Mesenchymal stem cell (in vitro differentiated cells and primary cell): ENCODE measurements at regions not wholly inside any gene's neighbourhood (a gene's known extent, or its start where the extent isn't known, plus 50 kb on each side); places are given as distances from the start of the nearest gene placed in this dataset.

ENCODE experiments used
- DNase-seq: peaks from one replicate; pipeline ENCODE4 v3.0.0-alpha.2; 2013
- H2AFZ ChIP-seq: one replicate; pipeline ENCODE4 v1.6.1; 2013; ENCODE audit warnings: low read depth, mild to moderate bottlenecking, control low read depth, inconsistent platforms, low read length, moderate library complexity
- H2AK5ac ChIP-seq: 2 replicates; pipeline ENCODE4 v1.6.1; 2013; ENCODE audit warnings: low read length, moderate library complexity, mild to moderate bottlenecking, inconsistent platforms; ENCODE audit not compliant: severe bottlenecking
- H2BK120ac ChIP-seq: one replicate; pipeline ENCODE4 v1.6.1; 2013; ENCODE audit warnings: low read depth, mild to moderate bottlenecking, inconsistent platforms, low read length, moderate library complexity
- H2BK12ac ChIP-seq, 2 experiments: one replicate each; pipeline ENCODE4 v1.6.1; 2013; ENCODE audit warnings: inconsistent platforms in 2 of 2, low read length in 2 of 2, mild to moderate bottlenecking in 2 of 2, moderate library complexity in 2 of 2, control low read depth in 1 of 2
- H2BK15ac ChIP-seq: one replicate; pipeline ENCODE4 v1.6.1; 2013; ENCODE audit warnings: mild to moderate bottlenecking, low read depth, inconsistent platforms; ENCODE audit not compliant: poor library complexity, severe bottlenecking
- H2BK5ac ChIP-seq: 2 replicates; pipeline ENCODE4 v1.6.1; 2013; ENCODE audit warnings: low read depth, mild to moderate bottlenecking, low read length, control low read depth, inconsistent platforms; ENCODE audit not compliant: poor library complexity, severe bottlenecking
- H3K14ac ChIP-seq, 2 experiments: one replicate each; pipeline ENCODE4 v1.6.1; 2013; ENCODE audit warnings: inconsistent platforms in 2 of 2, low read length in 2 of 2, control low read depth in 1 of 2, mild to moderate bottlenecking in 1 of 2, moderate library complexity in 1 of 2
- H3K18ac ChIP-seq, 2 experiments: one replicate each; pipeline ENCODE4 v1.6.1; 2013; ENCODE audit warnings: inconsistent platforms in 2 of 2, low read length in 2 of 2, control low read depth in 1 of 2, low read depth in 1 of 2, mild to moderate bottlenecking in 1 of 2
- H3K23ac ChIP-seq, 2 experiments: one replicate each; pipeline ENCODE4 v1.6.1; 2013; ENCODE audit warnings: inconsistent platforms in 2 of 2, low read length in 2 of 2, mild to moderate bottlenecking in 2 of 2, moderate library complexity in 2 of 2, control low read depth in 1 of 2
- H3K27ac ChIP-seq: 2 replicates; pipeline ENCODE4 v1.5.1; 2013; ENCODE audit warnings: mild to moderate bottlenecking, moderate library complexity, low read length, control low read depth, inconsistent platforms; ENCODE audit not compliant: poor library complexity, severe bottlenecking
- H3K27me3 ChIP-seq, 2 experiments: 2 replicates each; pipeline versions ENCODE4 v1.6.1 to v1.7.0; 2013; ENCODE audit warnings: low read length in 2 of 2, mild to moderate bottlenecking in 2 of 2, moderate library complexity in 2 of 2, control low read depth in 1 of 2, inconsistent platforms in 1 of 2; ENCODE audit not compliant: control insufficient read depth in 1 of 2, insufficient read depth in 1 of 2
- H3K36me3 ChIP-seq, 2 experiments: 2 replicates each; pipeline versions ENCODE4 v1.6.1 to v1.7.0; 2013; ENCODE audit warnings: low read length in 2 of 2, control low read depth in 1 of 2, inconsistent platforms in 1 of 2, low read depth in 1 of 2, mild to moderate bottlenecking in 1 of 2; ENCODE audit not compliant: insufficient read depth in 2 of 2, control insufficient read depth in 1 of 2
- H3K4ac ChIP-seq, 2 experiments: one replicate each; pipeline ENCODE4 v1.6.1; 2013; ENCODE audit warnings: inconsistent platforms in 2 of 2, low read length in 2 of 2, mild to moderate bottlenecking in 2 of 2, moderate library complexity in 2 of 2, control low read depth in 1 of 2, low read depth in 1 of 2
- H3K4me1 ChIP-seq: 2 replicates; pipeline ENCODE4 v1.6.1; 2013; ENCODE audit warnings: low read depth, low read length, control low read depth; ENCODE audit not compliant: control insufficient read depth, insufficient read depth
- H3K4me2 ChIP-seq: 2 replicates; pipeline ENCODE4 v1.6.1; 2013; ENCODE audit warnings: low read length, mild to moderate bottlenecking, inconsistent platforms; ENCODE audit not compliant: poor library complexity, severe bottlenecking
- H3K4me3 ChIP-seq, 2 experiments: 2 replicates each; pipeline versions ENCODE4 v1.5.1 to v1.7.0; 2013; ENCODE audit warnings: low read length in 2 of 2, mild to moderate bottlenecking in 2 of 2, control low read depth in 1 of 2, low read depth in 1 of 2; ENCODE audit not compliant: insufficient read depth in 1 of 2
- H3K79me1 ChIP-seq: replicated peaks from 2 replicates; pipeline ENCODE4 v1.6.1; 2013; ENCODE audit warnings: mild to moderate bottlenecking, control low read depth, low read length, inconsistent platforms; ENCODE audit not compliant: poor library complexity, severe bottlenecking
- H3K9ac ChIP-seq: 2 replicates; pipeline ENCODE4 v1.7.0; 2013; ENCODE audit warnings: mild to moderate bottlenecking, low read length, moderate library complexity
- H3K9me3 ChIP-seq: 2 replicates; pipeline ENCODE4 v1.7.0; 2013; ENCODE audit warnings: mild to moderate bottlenecking, low read length; ENCODE audit not compliant: control insufficient read depth
- H4K8ac ChIP-seq: one replicate; pipeline ENCODE4 v1.6.1; 2013; ENCODE audit warnings: inconsistent platforms, mild to moderate bottlenecking, low read length, moderate library complexity
- H4K91ac ChIP-seq: one replicate; pipeline ENCODE4 v1.6.1; 2013; ENCODE audit warnings: mild to moderate bottlenecking, low read length, inconsistent platforms
- WGBS: methylation state at CpG from one replicate; pipeline ENCODE4 v1.1.7; 2013; ENCODE audit warnings: mixed read lengths; 5-methylcytosine and 5-hydroxymethylcytosine counted together

- H3K4me3 ChIP-seq: no peak overlapping the region
- H4K91ac ChIP-seq: no peak overlapping the region
- no peaks in the 10 kb centered on the region for H3K4me1 ChIP-seq
- H3K27ac ChIP-seq: no peak overlapping the region
- H2AK5ac ChIP-seq: no peak overlapping the region
- H3K4me2 ChIP-seq: no peak overlapping the region
- H4K8ac ChIP-seq: no peak overlapping the region
- no peaks in the 10 kb centered on the region for H3K27me3 ChIP-seq
- no peak overlapping the region for H2BK120ac ChIP-seq
- H2BK12ac ChIP-seq: no peak overlapping the region
- H3K36me3 ChIP-seq: no peaks in the 10 kb centered on the region
- no peak overlapping the region for H3K23ac ChIP-seq
- no peak overlapping the region for H2AFZ ChIP-seq
- no peak overlapping the region for H2BK15ac ChIP-seq
- no peak overlapping the region for H2BK5ac ChIP-seq
- no peak overlapping the region for H3K14ac ChIP-seq
- no peak overlapping the region for H3K9ac ChIP-seq
- H3K9me3 ChIP-seq: no peaks in the 10 kb centered on the region
- no peaks in the 10 kb centered on the region for H3K79me1 ChIP-seq
- 38% methylated on average over 2 of the region's 3 CpGs for WGBS
- H3K4ac ChIP-seq: no peak overlapping the region
- no peak for DNase-seq
- no peak overlapping the region for H3K18ac ChIP-seq
Measured at GRCh38 chr9:115444959-115445358, 327.0 kb upstream of the TNC start.

- Histone ChIP-seq H3K23ac (no peak overlapping the region), H2BK120ac (no peak overlapping the region), H3K4me1 (no peaks in the 10 kb centered on the region), H3K4ac (no peak overlapping the region), H3K36me3 (no peaks in the 10 kb centered on the region), H3K79me1 (no peaks in the 10 kb centered on the region), H3K9me3 (no peaks in the 10 kb centered on the region), H3K18ac (no peak overlapping the region), H3K27me3 (no peaks in the 10 kb centered on the region), H2BK5ac (no peak overlapping the region), H3K4me2 (no peak overlapping the region), H3K4me3 (no peak overlapping the region), H4K91ac (no peak overlapping the region), H3K14ac (no peak overlapping the region), H2AFZ (no peak overlapping the region), H2BK15ac (no peak overlapping the region), H3K27ac (no peak overlapping the region), H2AK5ac (no peak overlapping the region), H4K8ac (no peak overlapping the region), H3K9ac (no peak overlapping the region), H2BK12ac (no peak overlapping the region)
- 54% methylated on average over 3 of the region's 3 CpGs for WGBS
- no peak for DNase-seq
Measured at GRCh38 chr9:115445655-115446054, 327.7 kb upstream of the TNC start.

GRCh38 chr9:115456515-115456914 is 338.6 kb upstream of the TNC start:
- H4K8ac ChIP-seq: no peak overlapping the region
- H2BK5ac ChIP-seq: no peak overlapping the region
- no peak overlapping the region for H2BK120ac ChIP-seq
- no peak overlapping the region for H3K14ac ChIP-seq
- no peak overlapping the region for H2AFZ ChIP-seq
- no peak overlapping the region for H3K23ac ChIP-seq
- DNase-seq: no peak
- no peak overlapping the region for H3K18ac ChIP-seq
- H3K36me3 ChIP-seq: no peaks in the 10 kb centered on the region
- no peak overlapping the region for H2BK15ac ChIP-seq
- H2AK5ac ChIP-seq: no peak overlapping the region
- H3K27ac ChIP-seq: no peak overlapping the region
- H2BK12ac ChIP-seq: no peak overlapping the region
- H3K4me2 ChIP-seq: no peak overlapping the region
- H4K91ac ChIP-seq: no peak overlapping the region
- H3K4me3 ChIP-seq: no peak overlapping the region
- no peaks in the 10 kb centered on the region for H3K79me1 ChIP-seq
- no peak overlapping the region for H3K4ac ChIP-seq
- no peaks in the 10 kb centered on the region for H3K27me3 ChIP-seq
- H3K4me1 ChIP-seq: no peaks in the 10 kb centered on the region
- no peaks in the 10 kb centered on the region for H3K9me3 ChIP-seq
- H3K9ac ChIP-seq: no peak overlapping the region

- Histone ChIP-seq H4K8ac (no peak overlapping the region), H3K9me3 (no peaks in the 10 kb centered on the region), H3K4me2 (no peak overlapping the region), H3K79me1 (no peaks in the 10 kb centered on the region), H4K91ac (no peak overlapping the region), H3K9ac (no peak overlapping the region), H2BK5ac (no peak overlapping the region), H3K36me3 (no peaks in the 10 kb centered on the region), H2AFZ (no peak overlapping the region), H3K27ac (no peak overlapping the region), H2BK120ac (no peak overlapping the region), H2BK12ac (no peak overlapping the region), H3K4ac (no peak overlapping the region), H3K23ac (no peak overlapping the region), H2BK15ac (no peak overlapping the region), H3K27me3 (no peaks in the 10 kb centered on the region), H3K18ac (no peak overlapping the region), H3K14ac (no peak overlapping the region), H2AK5ac (no peak overlapping the region), H3K4me3 (no peak overlapping the region), H3K4me1 (no peaks in the 10 kb centered on the region)
- 100% methylated on average over 2 of the region's 3 CpGs for WGBS
- no peak for DNase-seq
Measured at GRCh38 chr9:115461280-115461679, 343.3 kb upstream of the TNC start.
